Astrocyte of the spinal cord (primary cell): ENCODE measurements at regions not wholly inside any gene's neighbourhood (a gene's known extent, or its start where the extent isn't known, plus 50 kb on each side); places are given as distances from the start of the nearest gene placed in this dataset.

Experiments
- DNase-seq: peaks from one replicate; pipeline ENCODE4 v3.0.0; 2011; ENCODE audit warnings: low read depth, low spot score
- H3K4me3 ChIP-seq: 2 replicates; pipeline ENCODE4 v1.5.1; 2011; ENCODE audit warnings: low read depth, mild to moderate bottlenecking, low read length, moderate library complexity
- in situ Hi-C: cut with HindIII; loops from 2 replicates; pipeline ENCODE4 v1.10.0; 2017; ENCODE audit warnings: low sequenced_read_pairs
- TF ChIP-seq, protein P1 (sequence below): IDR thresholded peaks from 2 replicates; pipeline ENCODE4 v1.5.1; 2012; ENCODE audit warnings: low read depth, mild to moderate bottlenecking, low read length, inconsistent platforms

DNA sequence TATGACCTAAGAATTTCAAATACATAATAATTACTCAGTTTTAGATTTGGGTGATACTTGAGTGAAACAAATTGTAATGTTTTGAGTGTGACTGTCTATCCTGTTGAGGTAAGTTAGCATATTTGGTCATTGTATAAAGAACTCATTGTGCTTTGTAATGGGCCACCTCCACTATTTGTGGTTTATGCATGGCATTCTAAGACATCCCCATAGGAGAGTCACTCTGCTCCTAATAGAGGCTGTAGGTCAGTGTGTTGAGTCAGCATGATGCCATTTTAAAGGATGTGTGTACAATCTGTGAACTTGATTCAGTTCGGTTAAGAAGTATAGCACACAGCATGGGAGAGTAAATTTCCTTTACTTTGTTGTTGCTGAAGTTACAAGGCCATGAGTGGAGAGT, 1112.4 kb downstream of the JRKL start:
- no peak overlapping the region for H3K4me3 ChIP-seq
- TF ChIP-seq, protein P1, sequence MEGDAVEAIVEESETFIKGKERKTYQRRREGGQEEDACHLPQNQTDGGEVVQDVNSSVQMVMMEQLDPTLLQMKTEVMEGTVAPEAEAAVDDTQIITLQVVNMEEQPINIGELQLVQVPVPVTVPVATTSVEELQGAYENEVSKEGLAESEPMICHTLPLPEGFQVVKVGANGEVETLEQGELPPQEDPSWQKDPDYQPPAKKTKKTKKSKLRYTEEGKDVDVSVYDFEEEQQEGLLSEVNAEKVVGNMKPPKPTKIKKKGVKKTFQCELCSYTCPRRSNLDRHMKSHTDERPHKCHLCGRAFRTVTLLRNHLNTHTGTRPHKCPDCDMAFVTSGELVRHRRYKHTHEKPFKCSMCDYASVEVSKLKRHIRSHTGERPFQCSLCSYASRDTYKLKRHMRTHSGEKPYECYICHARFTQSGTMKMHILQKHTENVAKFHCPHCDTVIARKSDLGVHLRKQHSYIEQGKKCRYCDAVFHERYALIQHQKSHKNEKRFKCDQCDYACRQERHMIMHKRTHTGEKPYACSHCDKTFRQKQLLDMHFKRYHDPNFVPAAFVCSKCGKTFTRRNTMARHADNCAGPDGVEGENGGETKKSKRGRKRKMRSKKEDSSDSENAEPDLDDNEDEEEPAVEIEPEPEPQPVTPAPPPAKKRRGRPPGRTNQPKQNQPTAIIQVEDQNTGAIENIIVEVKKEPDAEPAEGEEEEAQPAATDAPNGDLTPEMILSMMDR, result no peak
- in situ Hi-C loops, result no loop called here
- DNase-seq, result peak; percentile 65

DNA sequence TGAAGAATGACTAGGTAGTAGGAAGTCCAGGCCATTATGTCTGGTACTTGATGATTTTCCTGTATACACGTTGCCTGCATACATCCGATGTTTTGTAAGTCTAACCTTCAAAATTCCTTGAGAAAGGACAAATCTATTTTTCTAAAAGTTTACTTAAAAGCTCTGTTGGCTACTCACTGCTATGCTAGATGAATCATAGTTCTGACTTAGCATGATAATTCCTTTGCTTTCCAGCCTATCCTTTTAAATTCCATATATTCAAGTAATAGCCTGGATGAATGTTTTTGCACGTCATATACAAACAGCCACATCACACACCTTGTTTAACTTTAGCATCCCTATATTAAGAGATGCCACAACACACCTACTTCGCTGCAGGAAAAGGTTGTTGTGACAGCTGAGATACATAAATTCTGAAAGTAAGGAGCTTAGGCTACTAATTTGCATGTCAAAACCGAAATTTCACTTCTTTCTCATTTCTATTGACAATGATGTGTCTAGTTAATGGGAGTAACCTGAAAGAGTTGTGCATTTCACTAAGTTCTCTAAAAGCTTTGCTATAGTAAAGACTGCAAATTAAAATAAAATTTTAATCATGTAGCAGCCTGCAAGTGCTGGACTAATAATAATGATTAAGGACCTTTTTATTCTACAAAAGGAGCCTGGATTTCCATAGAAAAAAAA, 1116.4 kb downstream of the JRKL start:
- TF ChIP-seq, protein P1, result no peak
- peak; percentile 24 for DNase-seq
- in situ Hi-C loops, result no loop called here
- no peak overlapping the region for H3K4me3 ChIP-seq

DNA sequence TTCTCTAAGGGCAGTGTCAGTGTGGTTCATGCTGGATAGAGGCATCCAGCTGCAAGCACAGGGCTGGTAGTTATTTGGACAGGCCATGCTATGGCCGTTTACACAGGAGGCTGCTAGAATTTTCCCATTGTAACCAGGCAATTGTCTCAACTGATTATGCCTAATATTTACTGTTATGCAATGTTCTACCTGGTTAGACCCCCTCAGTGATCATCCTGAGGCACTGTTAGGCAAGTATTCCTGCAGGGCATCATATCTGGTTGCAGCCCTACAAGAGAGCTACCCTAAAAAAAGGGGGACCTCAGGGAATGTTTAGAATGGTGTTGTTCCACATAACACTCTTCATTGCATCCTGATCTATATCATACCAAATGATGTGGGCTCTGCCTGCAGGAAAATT, 1124.6 kb downstream of the JRKL start:
- TF ChIP-seq, protein P1, result no peak
- DNase-seq, result no peak
- in situ Hi-C loops, result no loop called here

DNA sequence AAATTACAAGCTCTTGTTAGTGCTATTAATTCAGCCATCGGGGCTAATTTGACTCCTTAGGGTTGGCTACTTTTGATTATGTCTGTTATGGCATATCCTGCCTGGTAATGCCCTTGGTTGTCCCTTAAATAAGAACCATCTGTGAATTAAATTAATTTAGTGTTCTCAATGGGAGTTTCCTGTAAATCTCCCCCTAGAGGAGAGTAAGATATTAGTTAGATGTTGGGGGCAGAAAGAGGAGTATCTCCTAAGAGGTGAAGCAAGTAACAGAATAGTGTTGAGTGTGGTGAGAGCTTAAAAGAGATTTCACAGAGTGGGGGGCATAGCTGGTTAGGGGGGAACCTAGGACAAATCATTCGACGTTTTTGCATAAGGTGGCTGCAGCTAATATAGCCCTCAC, 1126.9 kb downstream of the JRKL start:
- in situ Hi-C loops, result no loop called here
- no peak overlapping the region for H3K4me3 ChIP-seq
- TF ChIP-seq, protein P1, result no peak
- no peak for DNase-seq

More for the DNA sequence above, 1124.6 kb downstream of the JRKL start:
- H3K4me3 ChIP-seq, result no peak overlapping the region

DNA sequence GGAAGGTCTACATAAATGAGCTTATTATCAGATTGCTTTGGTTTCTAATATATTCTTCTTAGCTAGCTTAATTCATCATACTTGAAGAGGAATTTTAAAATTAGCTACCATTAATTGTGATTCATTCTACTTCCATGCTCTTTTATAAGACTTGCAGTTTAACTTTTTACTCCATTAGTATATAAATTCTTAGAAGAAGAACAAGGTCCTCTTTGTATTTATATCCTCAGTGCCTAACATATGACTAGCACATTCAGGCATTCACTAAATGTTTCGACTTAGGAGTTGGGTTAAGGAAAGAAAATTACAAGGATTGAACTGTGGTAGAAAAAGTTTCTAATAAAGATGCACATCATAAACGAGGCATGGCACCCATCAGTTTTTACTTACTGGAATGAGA, 1135.5 kb downstream of the JRKL start:
- in situ Hi-C loops, result no loop called here
- peak; percentile 12 for DNase-seq
- H3K4me3 ChIP-seq, result no peak overlapping the region
- TF ChIP-seq, protein P1, result no peak

DNA sequence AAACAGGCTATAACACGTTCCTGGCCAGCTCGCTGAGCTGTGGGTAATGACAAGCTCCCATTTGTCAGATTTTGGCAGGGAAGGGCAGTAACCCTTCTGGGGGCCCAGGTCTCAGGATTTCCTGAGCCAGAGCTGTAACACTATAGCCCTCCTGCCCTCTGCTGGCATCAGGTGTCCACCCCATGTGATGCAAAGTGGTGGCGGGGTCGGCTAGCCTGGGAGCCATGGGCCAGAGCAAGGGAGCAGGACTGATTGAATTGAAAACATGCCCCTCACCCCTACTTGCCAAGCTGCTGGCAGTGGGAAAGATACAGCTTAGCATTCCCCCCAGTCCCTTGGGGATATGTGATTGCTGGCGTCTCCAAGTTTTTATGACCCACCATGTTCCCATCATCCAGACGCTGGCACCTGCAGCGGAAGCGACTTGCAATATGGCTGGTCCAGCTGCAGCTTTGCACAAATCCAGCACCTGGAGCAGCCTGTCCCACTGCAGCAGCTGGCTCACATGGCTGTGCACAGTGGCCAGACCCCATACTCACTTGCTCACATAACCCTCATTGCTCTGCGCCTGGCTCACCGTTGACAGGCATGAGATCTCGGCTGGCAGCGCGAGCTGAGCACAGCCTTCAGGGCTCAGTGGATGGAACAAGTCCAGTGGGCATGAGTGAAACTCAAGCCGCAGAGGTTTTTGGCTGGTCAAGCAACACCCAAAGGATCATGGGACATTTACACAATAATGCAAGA, 1147.8 kb downstream of the JRKL start:
- no peak for DNase-seq
- H3K4me3 ChIP-seq, result no peak overlapping the region
- in situ Hi-C loops, result no loop called here
- TF ChIP-seq, protein P1, result no peak
